HCEC 1CT (cell line): ENCODE measurements at regions not wholly inside any gene's neighbourhood (a gene's known extent, or its start where the extent isn't known, plus 50 kb on each side); places are given as distances from the start of the nearest gene placed in this dataset.

ENCODE experiments used
- DNase-seq: peaks from one replicate; pipeline ENCODE4 v3.0.0-alpha.2; 2017

- peak; percentile 13 for DNase-seq
Observed at GRCh38 chr1:221381910-221382623, 359.8 kb downstream of the DUSP10 start.

DNA sequence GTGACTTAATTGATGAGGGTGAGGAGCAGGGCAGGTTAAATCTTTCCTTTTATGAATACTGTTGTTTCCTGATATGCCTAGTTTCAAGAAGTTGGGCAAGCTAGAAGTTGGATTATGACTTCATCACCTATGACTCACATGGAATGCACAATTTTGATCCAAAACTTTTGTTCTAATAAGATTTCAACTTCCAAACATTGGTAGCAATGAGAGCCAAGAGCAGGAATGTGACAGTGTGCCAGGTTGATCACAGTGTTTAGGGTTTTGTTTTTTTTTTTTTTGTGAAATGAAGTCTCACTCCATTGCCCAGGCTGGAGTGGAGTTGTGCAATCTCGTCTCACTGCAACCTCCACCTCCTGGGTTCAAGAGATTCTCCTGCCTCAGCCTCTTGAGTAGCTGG, 349.4 kb downstream of the DUSP10 start:
- DNase-seq: peak; percentile 89

DNA sequence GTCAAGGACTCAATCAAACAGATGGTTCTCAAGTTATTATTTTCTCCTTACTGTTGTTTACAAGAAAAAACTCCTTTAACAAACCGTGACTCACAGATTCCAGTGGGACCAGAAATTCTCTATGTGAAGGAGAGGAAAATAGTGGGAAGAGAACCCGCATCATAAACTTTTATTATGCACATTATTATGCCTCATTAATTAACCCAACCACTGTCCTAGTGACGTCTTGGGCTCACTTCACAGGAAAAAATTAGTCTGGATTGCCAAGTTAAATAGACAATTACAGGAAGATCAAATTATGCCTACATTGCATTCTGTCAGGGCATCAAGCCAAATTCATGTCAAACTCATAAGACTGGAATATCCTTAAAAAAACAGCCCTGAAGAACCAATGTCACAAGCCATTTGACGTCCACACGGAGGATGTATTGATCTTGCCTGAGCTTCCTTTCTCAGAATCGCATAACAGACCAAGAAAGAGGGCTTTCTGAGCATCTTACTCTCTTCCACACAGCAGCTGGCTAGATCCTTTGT, 347.8 kb downstream of the DUSP10 start:
- peak; percentile 49 for DNase-seq

- no peak for DNase-seq
Observed at GRCh38 chr1:221396526-221396925, 345.4 kb downstream of the DUSP10 start.

GRCh38 chr1:221397141-221397540, 344.7 kb downstream of the DUSP10 start:
- no peak for DNase-seq

GRCh38 chr1:221397606-221398005, 344.3 kb downstream of the DUSP10 start:
- DNase-seq: no peak

DNA sequence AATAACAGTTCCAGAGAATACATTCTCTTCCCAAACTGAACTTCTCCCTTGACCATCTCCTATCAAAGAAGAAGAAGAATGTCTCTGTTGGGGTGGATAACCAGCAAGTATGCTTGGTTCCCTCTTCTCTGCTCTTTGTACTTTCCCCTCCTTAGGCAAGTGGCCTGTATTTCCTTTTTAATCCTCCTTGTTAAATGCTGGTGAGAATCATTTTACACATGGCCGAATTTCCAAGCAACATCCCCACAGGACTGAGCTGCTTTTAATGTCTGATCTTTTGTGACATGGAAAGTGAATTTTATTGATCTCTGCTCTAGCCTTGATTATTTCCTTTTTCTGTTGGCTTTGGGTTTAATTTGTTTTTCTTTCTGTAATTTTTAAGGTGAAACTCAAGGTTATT, 336.7 kb downstream of the DUSP10 start:
- no peak for DNase-seq

- no peak for DNase-seq
Observed at GRCh38 chr1:221408117-221408803, 333.6 kb downstream of the DUSP10 start.

GRCh38 chr1:221411283-221411682, 330.6 kb downstream of the DUSP10 start:
- no peak for DNase-seq

- no peak for DNase-seq
Observed at GRCh38 chr1:221414772-221415539, 326.9 kb downstream of the DUSP10 start.

DNA sequence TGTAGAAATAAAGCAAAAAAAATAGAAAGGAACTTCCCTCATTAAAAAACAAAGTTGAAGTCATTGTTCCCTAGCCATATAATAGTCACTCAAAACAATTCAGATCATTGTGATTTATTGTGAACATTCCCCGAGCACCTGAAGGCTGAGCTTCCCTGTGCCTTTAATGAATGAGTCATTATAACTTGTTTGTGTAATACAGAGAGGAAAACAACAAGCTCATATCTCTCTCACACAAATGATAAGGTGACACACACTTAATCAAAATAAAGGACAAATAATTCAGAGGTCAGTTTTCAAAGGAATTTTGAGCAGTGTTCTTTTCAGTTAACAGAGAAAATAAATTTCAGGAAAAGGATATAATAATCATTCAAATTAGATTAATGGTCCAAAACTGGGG, 326.2 kb downstream of the DUSP10 start:
- DNase-seq: no peak

DNA sequence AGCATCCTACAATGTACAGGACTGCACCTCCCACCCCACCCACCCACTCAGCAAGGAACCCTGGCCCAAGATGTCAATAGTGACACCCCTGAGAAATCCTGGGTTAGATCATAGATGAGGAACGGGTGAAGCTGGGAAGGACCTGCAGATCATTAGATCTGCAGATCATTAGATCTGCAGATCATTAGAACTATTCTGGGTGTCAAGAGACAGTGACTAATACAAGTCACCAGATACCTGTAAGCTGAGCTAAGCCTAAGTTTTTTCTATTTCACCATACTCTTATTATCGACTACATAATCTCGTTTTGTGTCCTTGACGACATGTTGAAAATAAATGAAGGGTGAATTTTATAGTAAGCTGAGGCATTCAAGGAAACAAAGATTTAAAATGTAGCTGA, 325.7 kb downstream of the DUSP10 start:
- DNase-seq: no peak

DNA sequence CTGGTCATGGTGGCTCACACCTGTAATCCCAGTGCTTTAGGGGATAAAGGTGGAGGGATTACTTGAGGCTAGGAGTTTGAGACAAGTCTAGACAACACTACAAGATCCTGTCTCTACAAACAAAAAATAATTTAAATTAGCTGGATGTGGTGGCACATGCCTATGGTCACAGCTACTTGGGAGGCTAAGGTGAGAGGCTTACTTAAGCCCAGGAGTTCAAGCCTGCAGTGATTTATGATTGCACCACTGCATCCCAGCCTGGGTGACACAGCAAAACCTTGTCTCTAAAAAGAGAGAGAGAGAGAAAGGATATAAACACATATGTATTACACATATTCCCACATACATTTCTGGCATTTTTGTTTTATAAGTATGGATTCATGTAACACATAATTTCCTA, 325.2 kb downstream of the DUSP10 start:
- DNase-seq: no peak

GRCh38 chr1:221418346-221418745, 323.5 kb downstream of the DUSP10 start:
- no peak for DNase-seq

DNA sequence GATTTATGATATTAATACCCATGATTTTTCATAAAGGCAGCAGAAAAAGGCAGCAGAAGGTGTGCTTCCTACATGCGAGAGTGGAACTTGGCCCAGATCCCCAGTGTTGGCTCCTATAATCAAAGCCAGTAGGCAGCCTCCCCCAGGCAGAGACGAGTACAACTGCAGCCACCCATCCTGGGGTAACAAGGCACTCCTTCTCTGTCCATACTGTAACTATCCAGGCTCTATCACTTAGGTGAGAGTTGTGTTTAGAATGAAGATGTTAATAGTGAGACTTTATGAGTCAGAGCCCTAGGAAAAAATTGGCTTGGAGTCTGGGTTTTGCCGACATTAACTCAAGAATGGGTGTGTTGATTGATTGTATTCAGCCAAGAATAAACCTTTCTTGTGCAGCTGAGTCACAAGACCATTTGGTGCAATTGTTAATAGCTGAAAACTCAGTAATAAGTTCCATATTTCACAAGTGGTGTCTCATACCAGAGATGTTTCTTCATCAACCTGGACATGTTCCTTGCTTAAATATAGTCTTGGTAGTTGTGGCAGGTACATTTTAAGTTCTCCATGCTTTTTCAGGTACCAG, 322.3 kb downstream of the DUSP10 start:
- peak; percentile 85 for DNase-seq

GRCh38 chr1:221429264-221429663, 312.6 kb downstream of the DUSP10 start:
- DNase-seq: peak; percentile 84

GRCh38 chr1:221430152-221430960, 311.5 kb downstream of the DUSP10 start:
- no peak for DNase-seq

- peak; percentile 54 for DNase-seq
Observed at GRCh38 chr1:221431068-221431651, 310.7 kb downstream of the DUSP10 start.

DNA sequence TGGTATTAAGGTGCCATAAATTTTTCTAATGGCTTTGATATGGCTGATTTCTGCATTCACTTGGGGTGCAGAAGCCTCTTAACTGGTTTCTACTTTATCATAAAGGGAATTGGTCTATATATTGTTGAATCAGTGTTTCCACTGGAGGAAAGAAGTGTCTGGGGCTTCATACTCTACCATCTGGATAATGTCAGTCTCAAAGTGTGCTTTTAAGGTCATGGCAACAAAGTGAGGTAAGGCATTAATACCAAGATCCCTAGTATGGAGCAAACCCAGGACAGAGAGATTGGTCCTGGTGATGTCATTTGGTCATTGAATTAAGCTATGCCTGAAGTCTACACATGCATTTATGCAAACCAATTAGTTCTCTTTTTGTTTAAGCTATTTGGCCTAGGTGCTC, 309.9 kb downstream of the DUSP10 start:
- DNase-seq: no peak

DNA sequence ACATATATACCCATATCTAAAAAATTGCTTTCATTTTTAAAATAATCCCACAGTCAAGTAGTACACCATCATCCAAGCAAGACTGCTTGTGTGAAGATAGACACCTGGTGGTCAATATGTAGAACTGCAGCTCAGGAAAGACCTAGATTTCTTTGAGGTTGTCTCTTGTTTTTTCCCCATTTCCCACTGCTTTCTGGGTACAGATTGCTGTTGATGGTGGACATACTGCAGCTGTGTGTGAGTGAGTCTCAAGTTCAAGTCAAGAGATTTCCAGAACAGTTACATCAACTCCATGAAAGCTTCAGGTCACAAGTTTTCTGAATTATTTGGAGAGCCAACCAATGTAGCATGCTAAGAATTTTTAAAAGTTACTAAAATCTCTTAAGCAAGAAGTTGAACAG, 306.4 kb downstream of the DUSP10 start:
- DNase-seq: peak; percentile 76

DNA sequence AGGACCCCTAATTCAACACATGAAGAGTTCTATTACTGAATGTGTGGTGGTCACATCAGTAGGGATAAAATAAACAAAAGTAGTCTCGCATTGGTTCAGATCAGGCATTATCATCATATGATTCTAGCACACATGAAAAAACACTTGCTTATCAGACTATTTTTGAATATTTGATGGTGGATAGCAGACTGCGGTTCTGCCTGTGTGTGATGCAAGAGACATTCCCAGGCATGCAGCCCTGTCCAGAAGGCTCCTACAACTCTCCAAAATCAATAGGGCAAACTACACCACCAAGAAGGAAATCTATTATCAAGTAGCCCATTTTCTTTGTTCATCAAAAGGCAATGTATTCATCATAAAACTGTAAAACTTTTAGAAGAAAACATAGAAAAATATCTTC, 304.7 kb downstream of the DUSP10 start:
- DNase-seq: no peak

GRCh38 chr1:221437926-221438325, 304.0 kb downstream of the DUSP10 start:
- peak; percentile 72 for DNase-seq
